Transverse colon (tissue), 4 donors: ENCODE measurements at regions not wholly inside any gene's neighbourhood (a gene's known extent, or its start where the extent isn't known, plus 50 kb on each side); places are given as distances from the start of the nearest gene placed in this dataset.

Experiments
- DNase-seq: peaks from one replicate; pipeline ENCODE4 v3.0.0-alpha.2; 2019
- H3K27ac ChIP-seq, 4 donors: fragments of 200-600 bp; sonication (generic); 2 replicates each; pipeline ENCODE4 v1.5.1; 2016 to 2018; ENCODE audit warnings: inconsistent platforms in 4 of 4
- H3K27me3 ChIP-seq: fragments of 200-600 bp; sonication (generic); 2 replicates; pipeline ENCODE4 v1.5.1; 2017; ENCODE audit warnings: inconsistent platforms
- H3K36me3 ChIP-seq, 4 donors: fragments of 200-600 bp; sonication (generic); 2 replicates each; pipeline ENCODE4 v1.5.1; 2017 to 2019; ENCODE audit warnings: inconsistent platforms in 4 of 4
- H3K4me1 ChIP-seq, 4 donors: fragments of 200-600 bp; sonication (generic); 2 replicates each; pipeline ENCODE4 v1.5.1; 2017 to 2020; ENCODE audit warnings: inconsistent platforms in 4 of 4
- H3K4me3 ChIP-seq, 4 donors: fragments of 200-600 bp; sonication (generic); 1 replicate in 1 of 4; 2 replicates in 3 of 4; pipeline versions ENCODE4 v1.5.1 to v1.6.1; 2017 to 2019; ENCODE audit warnings: inconsistent platforms in 4 of 4
- H3K9me3 ChIP-seq, 2 donors: fragments of 200-600 bp; sonication (generic); 2 replicates each; pipeline ENCODE4 v1.5.1; 2017 to 2019; ENCODE audit warnings: inconsistent platforms in 2 of 2
- EP300 ChIP-seq: sonication (generic); formaldehyde crosslinking; IDR thresholded peaks from one replicate; pipeline ENCODE4 v1.6.1; 2017; ENCODE audit warnings: antibody characterized with exemption, low read depth
- POLR2A ChIP-seq: fragments of 450-650 bp; IDR thresholded peaks from one replicate; pipeline ENCODE4 v1.6.1; 2016; ENCODE audit warnings: antibody characterized with exemption, mild to moderate bottlenecking, moderate library complexity
- POLR2AphosphoS5 ChIP-seq, 3 donors: sonication (generic); formaldehyde crosslinking; IDR thresholded peaks; one replicate each; pipeline ENCODE4 v1.6.1; 2016; ENCODE audit warnings: antibody characterized with exemption in 3 of 3
- WGBS, 2 donors: methylation state at CpG; one replicate each; pipeline ENCODE4 v1.1.5; 2018; ENCODE audit warnings: low coverage in 1 of 2; 5-methylcytosine and 5-hydroxymethylcytosine counted together
- in situ Hi-C, 4 donors: fragments of 200-750 bp; cut with MboI; loops; one replicate each; pipeline versions ENCODE4 v1.15.0 to v1.15.1; 2017; ENCODE audit warnings: low sequenced_read_pairs in 3 of 4, low pct_ligation_motif_present in 1 of 4, low pct_unique_long_range_greater_than_20kb in 1 of 4
- intact Hi-C: fragments of 100-400 bp; cut with DNase I; formaldehyde crosslinking; loops from one replicate; pipeline ENCODE4 v1.15.1; 2023; ENCODE audit warnings: low total_unique reads
- TF ChIP-seq, protein P1 (sequence below), 5 experiments: fragments of 200-600 bp in 3 of 5; fragments of 450-650 bp in 2 of 5; sonication (generic) in 3 of 5; IDR thresholded peaks; 1 replicate in 2 of 5; 2 replicates in 3 of 5; pipeline ENCODE4 v1.5.1; 2016 to 2017; ENCODE audit warnings: antibody characterized with exemption in 5 of 5, inconsistent platforms in 3 of 5, mild to moderate bottlenecking in 2 of 5, moderate library complexity in 1 of 5

DNA sequence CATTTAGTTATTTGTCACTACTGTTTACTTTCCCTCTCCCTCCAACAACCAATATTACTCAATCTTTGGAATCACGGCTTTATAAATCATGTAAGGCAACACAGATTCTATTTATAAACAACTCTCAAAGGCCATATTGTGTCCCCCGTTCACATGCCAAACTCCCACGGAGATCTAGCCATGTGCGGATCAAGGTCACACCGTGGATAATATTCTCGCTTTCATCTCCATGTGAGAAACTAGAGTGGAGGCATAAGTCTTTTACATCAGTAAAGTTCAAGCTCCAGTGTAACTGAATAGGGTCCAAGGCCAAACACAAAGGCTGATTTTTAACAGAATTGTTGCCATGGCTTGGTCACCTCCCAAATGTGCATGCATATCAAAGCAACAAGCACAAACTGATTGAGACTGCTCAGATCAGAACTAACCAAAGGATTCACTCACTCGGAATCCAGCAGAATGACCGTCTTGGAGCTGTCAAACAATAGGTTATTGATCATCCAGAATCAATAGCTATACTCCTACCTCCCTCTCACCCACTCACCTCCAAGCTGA lies 569.5 kb upstream of the LRRN3 start:
- in situ Hi-C loops: no loop called here
- intact Hi-C loops: no loop called here
- DNase-seq: no peak
- H3K4me1 ChIP-seq: peaks cover 0 to 10% (median 0%) of the 10 kb centered on the region in 4 donors
- no peak for TF ChIP-seq POLR2A
- no peak for TF ChIP-seq EP300
- TF ChIP-seq, protein P1, sequence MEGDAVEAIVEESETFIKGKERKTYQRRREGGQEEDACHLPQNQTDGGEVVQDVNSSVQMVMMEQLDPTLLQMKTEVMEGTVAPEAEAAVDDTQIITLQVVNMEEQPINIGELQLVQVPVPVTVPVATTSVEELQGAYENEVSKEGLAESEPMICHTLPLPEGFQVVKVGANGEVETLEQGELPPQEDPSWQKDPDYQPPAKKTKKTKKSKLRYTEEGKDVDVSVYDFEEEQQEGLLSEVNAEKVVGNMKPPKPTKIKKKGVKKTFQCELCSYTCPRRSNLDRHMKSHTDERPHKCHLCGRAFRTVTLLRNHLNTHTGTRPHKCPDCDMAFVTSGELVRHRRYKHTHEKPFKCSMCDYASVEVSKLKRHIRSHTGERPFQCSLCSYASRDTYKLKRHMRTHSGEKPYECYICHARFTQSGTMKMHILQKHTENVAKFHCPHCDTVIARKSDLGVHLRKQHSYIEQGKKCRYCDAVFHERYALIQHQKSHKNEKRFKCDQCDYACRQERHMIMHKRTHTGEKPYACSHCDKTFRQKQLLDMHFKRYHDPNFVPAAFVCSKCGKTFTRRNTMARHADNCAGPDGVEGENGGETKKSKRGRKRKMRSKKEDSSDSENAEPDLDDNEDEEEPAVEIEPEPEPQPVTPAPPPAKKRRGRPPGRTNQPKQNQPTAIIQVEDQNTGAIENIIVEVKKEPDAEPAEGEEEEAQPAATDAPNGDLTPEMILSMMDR (IDR thresholded peaks at IDR 0.05): no peak
- no peak for TF ChIP-seq POLR2AphosphoS5 (IDR thresholded peaks at IDR 0.05)
- no peak overlapping the region for H3K4me3 ChIP-seq
- H3K9me3 ChIP-seq: no peaks in the 10 kb centered on the region
- no peaks in the 10 kb centered on the region for H3K27me3 ChIP-seq
- H3K36me3 ChIP-seq: no peaks in the 10 kb centered on the region
- peak overlapping the region in 3 of 4 donors; percentile 8 to 31 (median 22) for H3K27ac ChIP-seq
- 38 to 77% methylated on average over 1 to 8 of the region's 8 CpGs for WGBS, 2 donors

DNA sequence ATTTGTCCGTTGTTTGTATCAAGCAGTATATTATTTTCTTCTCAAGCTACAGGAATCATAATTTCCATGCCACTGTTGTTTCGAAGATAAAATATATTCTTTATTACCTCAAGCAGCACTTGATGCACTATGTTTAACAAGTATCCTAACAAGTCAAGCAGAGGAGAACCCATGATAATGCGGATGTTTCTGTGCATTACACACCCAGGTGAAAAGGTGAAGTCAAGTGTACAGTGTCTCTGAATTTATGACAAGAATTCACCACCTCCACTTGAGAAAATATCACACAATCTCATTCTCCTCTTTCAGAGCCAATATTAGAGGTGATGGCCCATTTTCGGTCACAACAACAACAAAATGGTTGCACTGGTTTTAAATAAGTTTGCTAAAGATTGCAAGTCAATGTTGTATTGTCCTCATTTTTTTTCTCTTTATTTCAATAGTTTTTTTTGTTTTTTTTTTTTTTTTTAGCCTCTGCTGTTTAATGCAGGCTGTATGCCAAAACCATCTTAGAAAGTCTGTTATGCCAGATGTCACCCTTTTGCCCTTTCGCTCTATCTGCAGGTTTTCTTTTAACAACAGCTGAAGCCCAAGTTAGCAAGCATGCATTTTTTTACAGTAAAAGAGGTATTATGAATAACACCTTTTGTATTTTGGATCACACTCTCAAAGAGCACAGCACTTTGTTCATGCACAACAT lies 568.7 kb upstream of the LRRN3 start:
- no peak overlapping the region for H3K4me3 ChIP-seq
- H3K27ac ChIP-seq: peak overlapping the region in 3 of 4 donors; percentile 31 to 40 (median 31)
- no peak for DNase-seq
- TF ChIP-seq, protein P1 (IDR thresholded peaks at IDR 0.05): no peak
- no peak for TF ChIP-seq EP300
- no peak for TF ChIP-seq POLR2A
- WGBS, 2 donors: 29 to 53% methylated on average over 3 to 5 of the region's 5 CpGs
- in situ Hi-C loops (no loop called here), intact Hi-C loops (no loop called here)
- H3K9me3 ChIP-seq: no peaks in the 10 kb centered on the region
- no peaks in the 10 kb centered on the region for H3K36me3 ChIP-seq
- no peaks in the 10 kb centered on the region for H3K27me3 ChIP-seq
- H3K4me1 ChIP-seq: peaks cover 0 to 10% (median 0%) of the 10 kb centered on the region in 4 donors

DNA sequence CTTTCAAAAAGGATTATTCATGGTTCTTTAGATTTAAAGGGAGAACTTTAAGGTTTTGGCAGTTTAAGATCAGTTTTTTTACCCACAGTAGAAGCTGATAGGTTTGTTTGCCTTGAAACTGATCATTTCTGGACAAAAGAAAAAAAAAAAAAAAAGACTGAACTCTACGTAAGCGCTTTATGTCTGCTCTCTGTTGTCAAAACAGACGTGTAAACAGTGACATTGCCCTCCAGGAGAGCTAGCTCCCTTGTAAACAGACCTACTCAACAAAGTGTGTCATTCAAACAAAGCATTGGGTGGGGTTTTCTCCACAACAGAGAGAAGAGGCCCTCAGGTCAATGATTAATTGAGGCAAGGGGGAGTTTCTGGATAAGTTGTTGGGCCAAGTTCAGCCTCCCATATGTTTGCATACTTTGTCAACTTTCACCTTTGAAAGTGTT lies 568.1 kb upstream of the LRRN3 start:
- DNase-seq: no peak
- in situ Hi-C loops (no loop called here), intact Hi-C loops (no loop called here)
- WGBS, 2 donors: 43 to 47% methylated on average over 3 of the region's 3 CpGs
- Histone ChIP-seq H3K27ac (peak overlapping the region in 3 of 4 donors; percentile 31 to 40 (median 31)), H3K4me1 (peaks cover 0 to 10% (median 0%) of the 10 kb centered on the region in 4 donors), H3K4me3 (no peak overlapping the region), H3K27me3 (no peaks in the 10 kb centered on the region), H3K36me3 (no peaks in the 10 kb centered on the region), H3K9me3 (no peaks in the 10 kb centered on the region)
- TF ChIP-seq EP300: no peak

DNA sequence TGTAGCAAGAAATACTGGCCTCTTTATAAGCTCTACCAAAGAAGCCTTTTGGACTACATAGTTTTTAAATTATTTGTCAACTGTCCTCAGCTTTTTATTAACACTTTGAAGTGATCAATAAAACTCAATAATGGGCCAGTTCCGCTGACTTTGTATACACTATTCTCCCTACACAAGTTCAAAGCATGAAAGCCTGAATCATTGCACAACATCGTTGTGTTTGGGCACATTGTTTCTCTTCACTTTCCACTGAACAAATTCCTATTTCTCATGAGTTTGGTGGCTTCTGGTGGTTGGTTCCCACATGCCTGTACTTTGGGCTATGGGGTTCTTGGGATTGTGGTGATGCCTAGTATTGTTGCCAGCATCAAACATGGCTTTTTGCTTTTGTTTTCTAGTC lies 561.8 kb upstream of the LRRN3 start:
- H3K36me3 ChIP-seq: no peaks in the 10 kb centered on the region
- no peak for DNase-seq
- intact Hi-C loops: no loop called here
- no peaks in the 10 kb centered on the region for H3K9me3 ChIP-seq
- TF ChIP-seq, protein P1 (IDR thresholded peaks at IDR 0.05): no peak
- TF ChIP-seq POLR2A (no peak), POLR2AphosphoS5 (IDR thresholded peaks at IDR 0.05) (no peak), EP300 (no peak)
- WGBS, 2 donors: 87 to 90% methylated on average over 2 of the region's 2 CpGs
- H3K4me3 ChIP-seq: no peak overlapping the region
- H3K27ac ChIP-seq: no peak overlapping the region
- H3K27me3 ChIP-seq: no peaks in the 10 kb centered on the region
- in situ Hi-C loops: no loop called here
- no peaks in the 10 kb centered on the region for H3K4me1 ChIP-seq
